Fibroblast of skin of right biceps (primary cell): ENCODE measurements at regions not wholly inside any gene's neighbourhood (a gene's known extent, or its start where the extent isn't known, plus 50 kb on each side); places are given as distances from the start of the nearest gene placed in this dataset.

Experiments
- DNase-seq: peaks from one replicate; pipeline ENCODE4 v3.0.0-alpha.2; 2013

GRCh38 chr1:96025062-96025461, 696.5 kb upstream of the PTBP2 start:
- no peak for DNase-seq

- no peak for DNase-seq
Measured at GRCh38 chr1:96028071-96028470, 693.5 kb upstream of the PTBP2 start.

- no peak for DNase-seq
Measured at GRCh38 chr1:96030312-96030711, 691.3 kb upstream of the PTBP2 start.

- DNase-seq, result no peak
Measured at GRCh38 chr1:96034006-96034405, 687.6 kb upstream of the PTBP2 start.

GRCh38 chr1:96036763-96037162, 684.8 kb upstream of the PTBP2 start:
- no peak for DNase-seq

- DNase-seq, result no peak
Measured at GRCh38 chr1:96038636-96039035, 682.9 kb upstream of the PTBP2 start.

GRCh38 chr1:96039910-96040309, 681.7 kb upstream of the PTBP2 start:
- DNase-seq, result no peak

- DNase-seq, result no peak
Measured at GRCh38 chr1:96041470-96041869, 680.1 kb upstream of the PTBP2 start.

GRCh38 chr1:96048572-96049212, 672.9 kb upstream of the PTBP2 start:
- DNase-seq, result no peak

GRCh38 chr1:96049759-96050409, 671.7 kb upstream of the PTBP2 start:
- DNase-seq, result no peak

- DNase-seq, result no peak
Measured at GRCh38 chr1:96059276-96059675, 662.3 kb upstream of the PTBP2 start.

GRCh38 chr1:96059736-96060135, 661.8 kb upstream of the PTBP2 start:
- DNase-seq, result no peak

GRCh38 chr1:96060621-96061020, 661.0 kb upstream of the PTBP2 start:
- DNase-seq, result no peak

GRCh38 chr1:96072021-96072420, 649.6 kb upstream of the PTBP2 start:
- DNase-seq, result peak; percentile 20

- no peak for DNase-seq
Measured at GRCh38 chr1:96073100-96073499, 648.5 kb upstream of the PTBP2 start.

GRCh38 chr1:96074422-96074821, 647.2 kb upstream of the PTBP2 start:
- DNase-seq, result no peak

- no peak for DNase-seq
Measured at GRCh38 chr1:96074876-96075577, 646.6 kb upstream of the PTBP2 start.

- DNase-seq, result peak; percentile 5
Measured at GRCh38 chr1:96075704-96076455, 645.7 kb upstream of the PTBP2 start.

GRCh38 chr1:96076589-96076988, 645.0 kb upstream of the PTBP2 start:
- DNase-seq, result peak; percentile 3

GRCh38 chr1:96079581-96079980, 642.0 kb upstream of the PTBP2 start:
- DNase-seq, result no peak

GRCh38 chr1:96080925-96081324, 640.7 kb upstream of the PTBP2 start:
- DNase-seq, result no peak

- DNase-seq, result no peak
Measured at GRCh38 chr1:96087719-96088118, 633.9 kb upstream of the PTBP2 start.

GRCh38 chr1:96090134-96090533, 631.5 kb upstream of the PTBP2 start:
- no peak for DNase-seq
